Thymus (tissue), 11 donors: ENCODE measurements at regions not wholly inside any gene's neighbourhood (a gene's known extent, or its start where the extent isn't known, plus 50 kb on each side); places are given as distances from the start of the nearest gene placed in this dataset.
"Not testable (repeated sequence)": the region's sequence is repeated elsewhere in the genome, so short reads cannot be mapped to it uniquely, and the experiment has no call there.

Experiments used
- DNase-seq, 9 donors: peaks; one replicate each; pipeline ENCODE4 v3.0.0-alpha.2; 2013; ENCODE audit warnings: low spot score in 9 of 9, low read depth in 6 of 9, missing footprints in 1 of 9
- H3K27ac ChIP-seq, 2 donors: one replicate each; pipeline ENCODE4 v1.5.1; 2013; ENCODE audit warnings: control low read depth in 1 of 2, low read depth in 1 of 2, low read length in 1 of 2, mild to moderate bottlenecking in 1 of 2, moderate library complexity in 1 of 2
- H3K27me3 ChIP-seq, 2 donors: one replicate each; pipeline ENCODE4 v1.5.1; 2013; ENCODE audit warnings: low read length in 1 of 2; ENCODE audit not compliant: control insufficient read depth in 2 of 2, insufficient read depth in 1 of 2
- H3K36me3 ChIP-seq, 2 donors: one replicate each; pipeline ENCODE4 v1.5.1; 2013; ENCODE audit warnings: low read length in 1 of 2, mild to moderate bottlenecking in 1 of 2, moderate library complexity in 1 of 2; ENCODE audit not compliant: control insufficient read depth in 2 of 2, insufficient read depth in 2 of 2
- H3K4me1 ChIP-seq, 2 donors: one replicate each; pipeline ENCODE4 v1.5.1; 2013; ENCODE audit warnings: low read length in 2 of 2; ENCODE audit not compliant: control insufficient read depth in 2 of 2, insufficient read depth in 2 of 2
- H3K4me3 ChIP-seq, 2 donors: one replicate each; pipeline ENCODE4 v1.5.1; 2013; ENCODE audit warnings: low read length in 2 of 2, control low read depth in 1 of 2, mild to moderate bottlenecking in 1 of 2
- H3K9me3 ChIP-seq, 2 donors: one replicate each; pipeline ENCODE4 v1.5.1; 2013; ENCODE audit warnings: low read length in 1 of 2, mild to moderate bottlenecking in 1 of 2; ENCODE audit not compliant: control insufficient read depth in 2 of 2, insufficient read depth in 1 of 2
- WGBS: extraction: QIAGEN DNeasy Blood & Tissue Kit; methylation state at CpG from one replicate; pipeline ENCODE4 v1.1.7; 2013; 5-methylcytosine and 5-hydroxymethylcytosine counted together
- donor health status: healthy.

DNA sequence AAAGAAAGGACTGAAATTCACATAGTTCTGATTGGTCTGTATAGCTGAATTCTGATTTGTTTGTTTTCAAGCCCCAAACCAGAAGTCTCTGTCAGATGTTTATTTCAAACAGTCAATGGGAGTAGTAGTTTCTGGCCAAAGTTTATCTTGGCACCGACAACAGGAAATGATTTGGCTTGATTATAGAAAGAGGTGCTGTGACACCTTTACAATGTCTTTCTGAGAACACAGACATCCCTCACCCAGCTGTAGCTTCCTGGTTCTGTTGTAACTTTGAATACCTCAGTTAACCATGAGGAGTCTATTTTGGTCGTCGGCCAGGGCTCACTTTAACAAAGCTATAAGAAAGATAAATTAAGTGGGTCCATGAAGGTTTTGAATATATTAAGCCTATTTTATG lies 545.0 kb upstream of the ZNF804A start:
- no peak overlapping the region for H3K4me3 ChIP-seq
- no peaks in the 10 kb centered on the region for H3K4me1 ChIP-seq
- WGBS, result 82% methylated on average over 3 of the region's 3 CpGs
- H3K27ac ChIP-seq, result no peak overlapping the region
- H3K9me3 ChIP-seq, result no peaks in the 10 kb centered on the region
- no peaks in the 10 kb centered on the region for H3K27me3 ChIP-seq
- no peaks in the 10 kb centered on the region for H3K36me3 ChIP-seq
- DNase-seq, result no peak

DNA sequence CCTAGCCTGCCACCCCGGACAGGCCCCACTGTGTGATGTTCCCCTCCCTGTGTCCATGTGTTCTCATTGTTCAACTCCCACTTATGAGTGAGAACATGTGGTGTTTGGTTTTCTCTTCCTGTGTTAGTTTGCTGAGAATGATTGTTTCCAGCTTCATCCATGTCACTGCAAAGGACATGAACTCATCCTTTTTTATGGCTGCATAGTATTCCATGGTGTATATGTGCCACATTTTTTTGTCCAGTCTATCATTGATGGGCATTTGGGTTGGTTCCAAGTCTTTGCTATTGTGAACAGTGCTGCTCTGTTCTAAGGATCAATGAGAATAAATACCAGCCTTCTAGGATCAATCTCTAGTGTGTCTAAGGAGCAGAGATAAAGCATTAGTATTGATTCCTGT lies 543.9 kb upstream of the ZNF804A start:
- not testable (repeated sequence) for H3K27me3 ChIP-seq, H3K9me3 ChIP-seq, H3K27ac ChIP-seq, H3K4me3 ChIP-seq, DNase-seq, H3K4me1 ChIP-seq, H3K36me3 ChIP-seq
- WGBS, result 96% methylated on average over 1 of the region's 1 CpG

GRCh38 chr2:184057910-184058309 lies 540.4 kb upstream of the ZNF804A start:
- Histone ChIP-seq H3K27ac (no peak overlapping the region), H3K27me3 (no peaks in the 10 kb centered on the region), H3K4me3 (no peak overlapping the region), H3K9me3 (no peaks in the 10 kb centered on the region), H3K36me3 (no peaks in the 10 kb centered on the region), H3K4me1 (no peaks in the 10 kb centered on the region)
- 94% methylated on average over 4 of the region's 4 CpGs for WGBS
- DNase-seq, result no peak

- WGBS, result 96% methylated on average over 3 of the region's 3 CpGs
- not testable (repeated sequence) for H3K4me1 ChIP-seq, DNase-seq, H3K36me3 ChIP-seq, H3K27ac ChIP-seq, H3K27me3 ChIP-seq, H3K9me3 ChIP-seq, H3K4me3 ChIP-seq
These were observed 538.1 kb upstream of the ZNF804A start for GRCh38 chr2:184060268-184060667.

DNA sequence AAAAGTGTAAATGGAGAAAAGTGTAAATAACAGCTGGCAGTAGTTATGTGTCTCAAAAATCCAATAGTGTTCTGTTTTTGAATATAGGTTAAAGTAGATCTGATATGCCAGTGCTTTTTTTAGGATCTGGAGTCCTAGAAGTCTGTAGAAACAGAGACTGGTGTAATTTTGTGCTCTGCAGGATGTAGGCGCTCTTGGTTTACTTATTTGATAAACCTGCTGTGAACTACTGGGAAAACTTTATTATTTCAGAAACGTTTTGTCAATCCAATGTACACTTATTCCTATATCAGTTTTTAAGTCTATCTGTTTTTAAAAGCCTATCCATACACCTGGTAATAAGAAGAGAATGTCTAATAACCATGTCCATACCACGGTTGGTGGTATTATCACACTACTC lies 530.8 kb upstream of the ZNF804A start:
- H3K9me3 ChIP-seq, result no peaks in the 10 kb centered on the region
- no peaks in the 10 kb centered on the region for H3K27me3 ChIP-seq
- H3K27ac ChIP-seq, result no peak overlapping the region
- no peak for DNase-seq
- H3K36me3 ChIP-seq, result no peaks in the 10 kb centered on the region
- WGBS, result 65% methylated on average over 3 of the region's 3 CpGs
- no peaks in the 10 kb centered on the region for H3K4me1 ChIP-seq
- H3K4me3 ChIP-seq, result no peak overlapping the region

DNA sequence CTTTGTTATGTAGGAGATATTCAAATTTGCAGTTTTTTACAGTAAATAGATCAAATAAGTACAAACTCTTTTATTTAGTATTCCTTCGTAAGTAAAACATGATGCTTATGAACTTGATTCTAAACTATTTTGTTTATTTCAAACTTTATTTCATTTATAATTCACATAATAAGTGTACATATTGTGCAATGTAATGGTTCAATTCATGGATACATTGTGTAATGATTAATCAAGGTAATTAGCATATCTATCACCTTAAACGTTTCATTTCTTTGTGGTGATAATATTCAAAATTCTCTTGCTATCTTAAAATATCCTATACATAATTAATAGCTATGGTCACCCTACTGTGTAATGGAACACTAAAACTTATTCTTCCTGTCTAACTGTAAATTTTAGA lies 525.9 kb upstream of the ZNF804A start:
- H3K4me3 ChIP-seq, result no peak overlapping the region
- H3K9me3 ChIP-seq, result no peaks in the 10 kb centered on the region
- no peaks in the 10 kb centered on the region for H3K27me3 ChIP-seq
- no peak for DNase-seq
- no peak overlapping the region for H3K27ac ChIP-seq
- WGBS, result 92% methylated on average over 2 of the region's 2 CpGs
- H3K4me1 ChIP-seq, result no peaks in the 10 kb centered on the region
- no peaks in the 10 kb centered on the region for H3K36me3 ChIP-seq

GRCh38 chr2:184078496-184078895 lies 519.8 kb upstream of the ZNF804A start:
- Histone ChIP-seq H3K27ac (no peak overlapping the region), H3K36me3 (no peaks in the 10 kb centered on the region), H3K4me1 (no peaks in the 10 kb centered on the region), H3K9me3 (no peaks in the 10 kb centered on the region), H3K4me3 (no peak overlapping the region), H3K27me3 (no peaks in the 10 kb centered on the region)
- no peak for DNase-seq
- WGBS, result 85% methylated on average over 2 of the region's 2 CpGs

DNA sequence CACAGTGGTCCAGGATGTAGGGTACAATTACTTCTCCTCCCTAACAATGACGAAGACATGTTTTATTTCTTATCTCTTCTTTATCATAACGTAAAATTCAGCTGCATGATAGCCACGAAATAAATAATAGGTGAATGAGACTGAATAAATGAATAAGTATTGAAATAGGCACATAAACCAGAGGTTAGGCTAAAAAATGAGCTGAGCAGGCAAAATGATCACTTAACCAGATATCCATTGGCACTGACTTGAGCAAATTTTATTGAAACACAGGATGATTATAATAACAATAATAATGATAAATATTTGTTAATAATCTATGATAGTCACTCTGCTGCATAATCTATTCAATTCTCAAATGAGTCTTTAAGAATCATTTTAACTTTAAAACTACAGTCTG lies 506.9 kb upstream of the ZNF804A start:
- no peak for DNase-seq
- 84% methylated on average over 3 of the region's 3 CpGs for WGBS
- no peaks in the 10 kb centered on the region for H3K4me1 ChIP-seq
- H3K4me3 ChIP-seq, result no peak overlapping the region
- H3K27ac ChIP-seq, result no peak overlapping the region
- H3K36me3 ChIP-seq, result no peaks in the 10 kb centered on the region
- H3K9me3 ChIP-seq, result no peaks in the 10 kb centered on the region
- no peaks in the 10 kb centered on the region for H3K27me3 ChIP-seq

- 94% methylated on average over 2 of the region's 2 CpGs for WGBS
- no peaks in the 10 kb centered on the region for H3K4me1 ChIP-seq
- H3K36me3 ChIP-seq, result no peaks in the 10 kb centered on the region
- H3K27me3 ChIP-seq, result no peaks in the 10 kb centered on the region
- H3K9me3 ChIP-seq, result peaks cover 0 to 1% of the 10 kb centered on the region in 2 donors
- H3K4me3 ChIP-seq, result no peak overlapping the region
- DNase-seq, result no peak
- H3K27ac ChIP-seq, result no peak overlapping the region
These were observed 484.5 kb upstream of the ZNF804A start for GRCh38 chr2:184113696-184114403.

GRCh38 chr2:184114439-184114838 lies 483.9 kb upstream of the ZNF804A start:
- peaks cover 0 to 1% of the 10 kb centered on the region in 2 donors for H3K9me3 ChIP-seq
- H3K27ac ChIP-seq, result no peak overlapping the region
- no peaks in the 10 kb centered on the region for H3K4me1 ChIP-seq
- DNase-seq, result no peak
- WGBS, result 63% methylated on average over 1 of the region's 1 CpG
- no peaks in the 10 kb centered on the region for H3K36me3 ChIP-seq
- no peaks in the 10 kb centered on the region for H3K27me3 ChIP-seq
- no peak overlapping the region for H3K4me3 ChIP-seq
